HT-29 (cell line): ENCODE measurements at regions not wholly inside any gene's neighbourhood (a gene's known extent, or its start where the extent isn't known, plus 50 kb on each side); places are given as distances from the start of the nearest gene placed in this dataset.

ENCODE experiments used
- DNase-seq: peaks from one replicate; pipeline ENCODE4 v3.0.0-alpha.2; 2015; ENCODE audit warnings: low spot score

DNA sequence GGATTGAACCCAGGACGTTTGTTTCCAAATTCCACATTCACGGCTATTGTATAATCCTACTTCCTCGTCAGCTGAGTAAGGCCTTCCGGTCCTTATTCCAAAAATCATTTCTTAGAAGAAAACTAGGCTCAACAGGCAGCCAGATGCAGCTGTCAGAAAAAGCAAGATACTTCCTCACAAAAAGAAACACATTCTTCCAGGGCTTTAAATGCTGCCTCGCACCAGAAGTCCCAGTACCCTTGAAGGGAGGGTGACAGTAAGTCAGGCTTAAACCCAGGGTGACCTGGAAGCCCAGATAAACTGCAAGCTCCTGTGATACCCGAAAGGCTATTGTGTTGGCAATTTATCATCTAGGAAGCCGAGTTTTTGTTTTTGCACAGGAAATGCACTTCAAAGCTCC lies 414.0 kb downstream of the NFIB start:
- DNase-seq = no peak

DNA sequence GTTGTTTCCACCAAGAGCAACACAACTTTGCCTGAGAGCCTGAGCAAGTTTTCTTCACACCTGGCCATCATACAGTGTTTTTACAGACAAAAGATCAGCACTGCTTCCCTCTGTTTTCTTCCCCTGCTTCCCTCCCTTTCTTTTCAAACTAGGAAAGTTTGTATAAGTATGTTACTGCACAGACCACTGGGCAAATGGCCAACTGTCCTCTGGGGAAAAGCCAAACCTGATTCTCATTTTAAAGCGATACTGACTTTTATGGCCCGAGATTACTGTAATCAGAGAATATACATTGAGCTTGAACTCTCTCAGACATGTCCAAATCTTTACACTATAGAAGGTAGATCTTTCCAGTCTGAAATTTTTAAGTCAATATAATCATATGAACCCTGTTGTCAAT lies 415.0 kb downstream of the NFIB start:
- DNase-seq = no peak

DNA sequence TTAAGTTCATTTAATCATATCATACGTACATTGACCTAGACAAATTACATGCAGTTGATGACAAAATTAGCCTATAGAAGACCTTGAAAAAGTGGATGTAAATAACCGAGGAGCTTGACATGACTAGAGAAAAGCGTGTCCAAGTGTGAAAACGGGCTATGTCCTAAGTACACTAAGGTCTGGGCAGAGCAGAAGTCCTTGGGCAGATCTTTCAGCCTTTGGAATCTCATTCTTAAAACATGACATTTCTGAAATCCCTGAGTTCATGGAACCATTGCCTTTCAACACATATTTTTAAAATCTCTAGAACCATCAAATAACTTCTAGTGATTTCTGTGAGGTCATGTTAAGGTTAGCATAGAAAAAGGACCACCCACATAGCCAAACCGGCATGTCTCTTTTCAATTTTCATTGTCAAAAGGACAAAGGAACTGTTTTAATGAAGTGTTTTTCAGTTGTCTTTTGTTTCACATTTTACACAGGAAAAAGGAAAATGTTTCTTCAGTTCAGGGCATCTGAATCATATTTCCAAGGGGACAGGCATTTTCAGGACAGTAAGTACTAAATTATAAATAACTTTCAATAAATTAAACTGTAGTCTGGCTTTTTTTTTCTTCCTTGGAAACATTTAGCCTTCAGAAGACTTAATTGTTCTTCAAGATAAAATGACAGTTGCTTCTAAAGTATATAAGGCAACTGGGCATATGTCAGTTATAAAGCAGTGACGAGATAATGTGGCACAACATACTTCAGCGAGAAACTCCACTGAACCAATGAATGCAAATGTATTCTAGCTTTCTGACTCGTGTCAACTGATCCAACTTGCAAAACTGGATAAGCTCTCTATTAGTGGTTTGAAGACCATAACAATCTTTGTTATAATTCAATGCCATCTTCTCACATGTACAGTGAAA lies 416.8 kb downstream of the NFIB start:
- DNase-seq = no peak

DNA sequence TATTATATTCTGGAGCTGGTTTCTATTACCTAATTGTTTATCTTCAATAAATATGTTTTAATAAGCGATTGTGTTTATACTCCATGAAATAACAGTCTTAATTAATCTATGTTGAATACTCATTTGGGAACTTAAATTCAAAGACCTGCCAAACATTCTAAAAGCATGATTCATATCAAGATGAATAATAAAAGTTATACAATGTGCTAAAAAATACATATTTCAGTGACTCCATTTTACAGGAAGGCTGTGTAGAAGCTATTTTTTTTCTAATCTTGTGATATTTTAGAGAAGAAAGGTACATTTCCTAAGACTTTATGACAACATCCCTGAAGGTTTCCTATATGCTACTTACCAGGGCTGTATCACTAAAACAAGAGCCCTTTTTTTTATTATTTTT lies 417.9 kb downstream of the NFIB start:
- DNase-seq = no peak

DNA sequence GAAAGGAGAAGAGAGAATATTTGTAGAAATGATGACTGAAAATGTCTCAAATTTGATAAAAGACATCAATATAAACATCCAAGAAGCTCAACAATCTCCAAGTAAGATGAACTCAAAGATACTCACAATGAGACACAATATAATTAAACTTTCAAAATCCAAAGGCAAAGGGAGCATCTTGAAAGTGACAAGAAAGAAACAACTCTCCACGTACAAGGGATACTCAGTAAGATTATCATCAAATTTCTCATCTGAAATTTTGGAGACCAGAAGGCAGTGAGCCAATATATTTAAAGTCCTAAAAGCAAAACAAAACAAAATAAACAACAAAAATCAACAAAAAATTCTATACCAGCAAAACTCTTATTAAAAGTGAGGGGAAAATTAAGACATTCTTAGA lies 428.7 kb downstream of the NFIB start:
- DNase-seq = no peak

DNA sequence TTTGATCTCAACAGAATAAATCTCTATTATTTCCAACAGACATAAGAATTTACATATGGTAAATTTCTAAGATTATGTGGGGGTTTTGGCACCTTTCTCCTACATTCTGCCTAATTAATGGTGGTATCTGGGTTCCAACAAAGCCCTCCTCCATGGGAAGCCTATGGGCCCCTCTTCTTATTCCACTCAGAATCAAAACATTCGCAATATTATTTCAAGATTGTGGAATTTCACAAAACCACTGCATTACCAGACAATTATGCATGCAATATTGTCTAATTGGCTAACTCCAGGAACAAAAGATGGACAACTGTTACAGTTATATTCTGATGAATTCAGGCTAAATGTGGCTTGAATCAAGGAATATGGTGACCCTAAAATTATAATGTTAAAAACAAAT lies 434.0 kb downstream of the NFIB start:
- DNase-seq = no peak

DNA sequence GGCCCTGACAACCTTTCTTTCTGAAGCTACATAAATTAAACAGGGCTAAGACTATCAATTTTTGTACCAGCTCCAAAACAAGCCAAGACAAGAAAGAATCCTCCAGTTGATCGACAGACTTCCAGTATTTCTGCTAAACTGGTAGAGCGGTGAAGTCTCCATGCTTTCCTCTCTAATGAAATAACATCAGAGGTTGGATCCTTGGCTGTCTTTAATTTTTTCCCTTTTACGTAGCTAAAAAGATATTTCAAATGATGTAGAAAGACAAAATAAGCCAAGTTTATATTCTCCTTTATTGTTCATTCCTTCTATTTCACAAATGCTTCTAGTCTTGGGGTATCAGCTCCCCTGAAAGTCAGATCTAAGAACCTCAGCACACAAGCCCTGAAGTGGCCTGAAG lies 434.9 kb downstream of the NFIB start:
- DNase-seq = no peak

DNA sequence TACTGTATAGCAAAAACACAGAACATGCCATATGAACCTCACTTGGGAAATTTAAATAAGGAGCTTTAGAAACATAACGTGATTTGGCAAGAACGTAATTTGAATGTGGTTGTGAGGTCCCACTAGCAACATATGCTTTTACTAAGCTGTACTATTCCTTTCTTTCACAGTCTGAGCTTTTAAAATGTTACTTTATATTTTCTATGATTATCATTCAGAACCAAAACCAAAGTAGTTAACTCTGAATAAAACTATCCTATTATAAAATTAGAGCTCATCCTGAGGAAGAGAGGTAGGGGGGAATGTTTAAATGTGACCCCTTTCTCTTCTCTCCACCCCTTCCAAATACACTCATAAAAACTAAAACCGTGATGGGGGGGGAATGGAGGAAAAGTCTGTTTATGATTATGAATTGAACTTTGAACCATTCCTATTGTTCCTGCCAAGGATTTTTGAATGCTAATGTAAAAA lies 435.7 kb downstream of the NFIB start:
- DNase-seq = no peak

DNA sequence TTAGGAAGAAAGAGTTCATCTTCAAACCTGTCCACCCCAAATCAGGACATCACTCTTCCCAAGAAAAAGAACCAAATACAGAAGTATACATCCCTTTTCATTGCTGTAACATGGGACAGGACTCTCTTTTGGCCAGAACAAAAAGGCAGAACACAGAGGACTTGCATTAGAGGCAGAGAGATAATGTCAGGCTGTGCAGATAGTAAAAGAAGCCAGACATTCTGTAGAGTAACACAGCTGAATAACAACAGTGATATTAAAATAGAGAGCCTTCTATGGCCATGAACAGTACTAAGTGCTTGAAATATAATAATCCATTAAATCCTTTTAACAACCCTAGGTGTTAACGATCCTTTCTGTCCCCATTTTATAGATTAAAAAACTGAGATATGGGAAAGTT lies 437.2 kb downstream of the NFIB start:
- no peak for DNase-seq

DNA sequence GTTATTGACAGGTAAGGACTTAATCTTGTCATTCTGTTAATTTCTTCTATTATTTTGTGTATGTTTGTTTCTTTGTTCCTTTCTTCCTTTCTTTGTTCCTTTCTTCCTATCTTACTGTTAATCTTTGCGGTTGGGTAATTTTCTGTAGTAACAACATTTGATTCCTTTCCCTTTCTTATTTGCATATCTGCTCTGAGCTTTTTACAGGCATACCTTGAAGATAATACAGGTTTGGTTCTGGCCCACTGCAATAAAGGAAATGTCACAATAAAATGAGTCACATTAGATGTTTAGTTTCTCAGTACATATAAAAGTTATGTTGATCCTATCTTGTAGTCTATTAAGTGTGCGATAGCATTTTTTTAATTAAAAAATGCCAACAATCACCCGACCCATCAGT lies 440.7 kb downstream of the NFIB start:
- no peak for DNase-seq

DNA sequence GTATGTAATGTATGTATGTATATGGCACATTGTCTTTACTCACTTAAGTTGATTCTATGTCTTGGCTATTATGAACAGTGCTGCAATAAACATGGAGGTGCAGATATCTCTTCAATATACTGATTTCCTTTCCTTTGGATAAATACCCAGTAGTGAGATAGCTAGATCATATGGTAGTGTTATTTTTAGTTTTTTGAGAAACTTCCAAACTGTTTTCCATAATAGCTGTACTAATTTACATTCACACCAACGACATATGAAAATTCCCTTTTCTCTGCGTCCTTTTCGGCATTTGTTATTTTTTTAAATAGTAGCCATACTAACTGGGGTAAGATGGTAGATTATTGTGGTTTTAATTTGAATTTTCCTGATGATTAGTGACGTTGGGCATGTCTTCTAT lies 445.6 kb downstream of the NFIB start:
- DNase-seq = no peak

DNA sequence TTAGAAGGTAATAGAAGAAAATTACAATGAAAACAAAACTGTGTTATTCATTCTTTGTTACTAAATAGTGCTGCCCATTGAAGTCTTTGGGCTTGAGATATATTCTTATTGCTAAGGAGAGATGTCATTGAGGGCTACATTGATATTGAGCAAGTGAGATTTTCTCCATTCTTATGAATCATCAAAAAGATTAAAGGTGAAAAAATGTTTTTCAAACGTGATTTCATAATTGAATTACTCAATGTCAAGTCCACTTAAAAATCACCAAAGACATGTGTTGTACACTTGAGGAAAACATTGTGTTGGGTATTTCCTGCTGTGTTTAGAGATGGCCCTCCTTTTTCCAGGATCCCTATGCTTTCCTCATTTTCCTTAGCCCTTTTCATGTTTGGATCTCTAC lies 448.1 kb downstream of the NFIB start:
- no peak for DNase-seq

DNA sequence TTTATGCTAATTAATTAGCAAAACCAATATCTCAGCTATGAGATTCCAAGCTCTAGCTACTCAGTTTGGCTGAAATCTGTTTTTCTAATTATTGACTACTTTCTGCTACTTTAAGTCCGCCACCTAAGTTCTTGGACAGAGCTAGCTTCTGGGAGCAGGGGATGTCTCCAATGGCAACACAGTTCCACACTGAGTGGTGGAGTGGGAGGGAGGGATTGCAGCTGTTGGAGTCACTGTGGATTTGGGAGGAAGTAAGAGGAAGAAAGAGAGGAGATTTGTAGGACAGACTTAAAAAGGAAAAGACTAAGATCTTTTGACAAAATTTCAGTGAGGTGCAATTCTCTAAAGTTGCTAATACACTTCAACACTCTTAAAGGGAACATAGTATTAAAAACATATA lies 450.8 kb downstream of the NFIB start:
- no peak for DNase-seq

DNA sequence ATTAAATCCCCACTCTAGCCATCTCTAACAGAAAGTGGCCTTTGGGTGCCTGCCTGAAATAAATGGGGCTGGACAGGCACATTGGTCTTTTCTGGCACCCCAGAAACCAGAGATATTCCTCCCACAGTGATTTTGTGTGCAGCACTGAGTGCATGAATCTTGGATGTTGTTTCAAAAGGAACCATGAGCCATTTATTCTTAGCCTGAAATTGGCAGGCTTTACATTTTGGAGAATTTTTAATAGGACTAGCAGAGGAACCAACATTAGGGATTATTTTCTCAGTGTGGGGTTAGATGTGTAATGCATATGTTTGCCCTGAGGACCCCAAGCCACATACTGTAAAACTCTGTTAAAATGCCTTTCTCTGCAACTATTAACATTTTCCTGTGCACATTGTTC lies 451.3 kb downstream of the NFIB start:
- DNase-seq = no peak

DNA sequence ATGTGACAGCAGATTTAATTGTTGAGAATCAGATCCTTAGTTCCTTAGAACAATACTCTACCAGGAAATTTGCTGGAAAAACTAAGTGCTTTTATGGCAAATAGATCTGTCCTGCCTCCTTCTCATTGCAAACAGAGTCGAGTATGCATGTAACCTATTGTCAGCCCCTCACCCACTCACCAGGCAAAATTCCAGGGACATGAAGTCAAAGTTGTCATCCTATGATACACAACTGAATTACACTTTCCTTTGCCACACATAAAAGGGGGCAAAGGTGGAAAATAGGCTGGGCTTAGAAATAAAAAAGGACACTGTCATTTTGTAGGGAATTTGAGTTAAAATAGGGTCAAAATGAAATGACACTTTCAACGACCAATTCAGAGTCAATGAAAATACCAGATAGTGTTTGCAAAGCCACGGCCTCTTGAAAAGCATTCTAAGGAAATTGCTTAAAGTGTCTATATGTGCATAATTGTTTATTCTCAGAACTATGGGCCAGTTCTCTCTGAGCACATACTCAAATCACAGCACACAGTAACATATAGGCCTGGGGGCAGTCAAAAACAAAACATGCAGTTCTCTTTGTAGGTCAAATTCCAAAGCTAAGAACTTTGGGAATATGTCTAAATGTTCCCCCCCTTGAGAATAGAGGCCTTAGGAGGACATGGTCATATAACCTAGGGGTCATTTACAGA lies 452.8 kb downstream of the NFIB start:
- DNase-seq = no peak

DNA sequence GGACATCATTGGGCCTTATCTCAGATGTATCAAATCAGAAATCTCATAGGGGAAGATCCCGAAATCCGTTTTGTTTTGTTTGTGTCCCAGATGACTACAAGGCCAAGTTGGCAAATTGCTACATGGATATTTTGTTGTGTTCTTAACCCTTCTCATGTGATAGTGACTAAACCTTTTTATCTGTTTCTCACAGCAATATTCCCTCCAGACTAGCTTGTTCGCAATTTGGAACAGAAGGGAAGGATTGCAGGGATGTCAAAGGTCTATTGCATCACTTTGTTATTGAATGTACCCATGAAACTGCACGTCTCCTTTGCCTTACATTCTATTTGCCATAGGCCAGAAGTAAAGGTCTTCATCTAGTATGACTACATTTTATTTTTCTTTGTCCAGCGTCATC lies 453.9 kb downstream of the NFIB start:
- DNase-seq = no peak

DNA sequence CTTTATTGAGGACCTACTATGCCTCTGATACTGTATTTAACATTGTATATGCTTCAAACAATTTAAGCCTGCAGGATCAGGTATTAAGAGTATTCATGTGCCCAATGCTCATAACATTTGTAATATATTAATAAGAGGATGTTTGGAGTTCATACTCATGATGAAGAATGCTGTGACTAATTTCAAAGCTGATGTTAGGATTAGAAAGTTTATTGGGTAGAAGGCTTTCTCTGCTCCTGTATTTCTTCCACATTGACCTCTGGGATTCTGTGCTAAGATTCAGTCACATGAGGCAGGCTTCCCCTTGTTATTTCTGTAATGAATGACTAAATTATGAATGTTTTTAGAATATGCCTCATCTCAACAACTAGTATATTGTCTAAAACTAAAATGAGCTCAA lies 456.4 kb downstream of the NFIB start:
- DNase-seq = no peak

DNA sequence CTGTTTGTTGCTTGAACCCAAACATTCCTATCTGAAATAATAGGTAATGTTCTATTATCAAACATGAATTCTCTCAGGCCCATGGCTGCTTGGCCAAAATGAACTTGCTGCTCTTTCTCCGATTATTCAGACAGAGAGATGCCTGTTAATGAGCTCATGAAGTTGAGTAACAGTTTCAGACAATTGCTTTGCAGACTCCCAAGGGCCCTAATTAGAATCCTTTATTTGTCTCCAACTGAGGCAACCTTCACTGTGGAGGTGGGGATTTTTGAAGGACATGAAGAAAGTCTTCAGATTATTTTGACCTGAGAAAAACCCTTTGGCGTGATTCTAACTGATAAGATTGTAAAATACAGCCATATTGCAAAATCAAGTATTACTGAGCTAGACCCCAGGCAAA lies 466.7 kb downstream of the NFIB start:
- DNase-seq = no peak

DNA sequence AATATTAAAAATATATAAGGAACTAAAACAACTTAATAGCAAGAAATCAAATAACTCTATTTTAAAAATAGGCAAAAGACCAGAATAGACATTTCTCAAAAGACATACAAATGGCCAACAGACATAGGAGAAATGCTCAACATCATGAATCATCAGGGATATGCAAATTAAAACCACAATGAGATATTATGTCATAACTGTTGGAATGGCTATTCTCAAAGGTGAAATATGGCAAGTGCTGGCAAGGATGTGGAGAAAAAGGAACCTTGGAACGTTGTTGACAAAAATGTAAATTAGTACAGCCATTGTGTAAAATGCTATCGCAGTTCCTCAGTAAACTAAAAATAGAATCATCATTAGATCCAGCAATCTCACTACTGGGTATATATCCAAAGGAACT lies 468.5 kb downstream of the NFIB start:
- DNase-seq = no peak

DNA sequence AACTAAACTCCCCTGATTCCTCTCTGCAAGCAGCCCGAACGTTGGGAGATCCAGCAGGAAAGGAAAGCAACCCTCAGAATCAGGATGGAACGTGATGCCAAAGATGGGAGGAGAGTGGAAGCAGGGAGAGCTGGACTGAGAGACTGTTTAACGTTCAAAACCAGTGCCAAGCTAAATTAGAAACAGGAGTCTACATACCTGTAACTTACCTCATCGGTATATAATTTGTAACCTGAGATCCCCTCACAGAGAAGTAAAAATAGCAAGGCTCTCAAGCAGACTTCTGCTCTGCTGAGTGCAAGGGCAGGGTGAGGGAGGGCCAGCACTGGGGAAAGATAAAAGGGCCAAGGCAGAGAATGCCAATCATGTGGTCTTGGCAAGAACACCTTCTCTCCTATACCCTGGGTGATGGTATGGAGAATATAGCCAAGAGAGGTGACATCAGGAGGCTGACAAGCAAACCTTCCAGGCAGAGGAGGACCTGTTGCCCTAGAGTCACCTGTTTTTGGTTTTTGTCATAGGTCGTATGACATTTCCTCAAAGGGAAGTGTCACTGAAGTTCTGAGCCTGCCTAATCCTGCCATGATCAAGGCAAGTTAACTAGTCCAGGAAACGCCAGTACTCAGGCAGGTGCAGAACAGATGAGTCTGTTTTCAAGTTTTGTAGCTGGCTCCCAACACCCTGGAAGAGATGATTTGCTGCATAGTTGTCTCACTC lies 472.0 kb downstream of the NFIB start:
- no peak for DNase-seq

DNA sequence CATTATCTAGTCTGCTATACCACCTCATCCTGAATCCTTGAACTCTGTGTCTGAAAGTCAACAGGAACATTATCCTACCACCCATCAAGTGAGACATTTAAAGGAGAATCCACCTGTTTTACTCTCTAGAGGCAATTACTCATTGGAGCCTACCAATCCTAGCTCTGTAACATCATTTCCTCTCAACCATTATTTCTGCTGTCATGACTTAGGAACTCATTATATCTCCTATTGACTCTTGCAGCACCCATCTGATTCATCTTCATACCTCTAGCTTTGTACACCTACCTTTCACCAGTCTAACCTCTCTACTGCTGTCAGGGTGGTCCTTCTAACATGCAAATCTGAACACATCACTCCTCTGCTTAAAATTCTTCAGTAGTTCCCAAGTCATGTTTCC lies 481.5 kb downstream of the NFIB start:
- DNase-seq = no peak

DNA sequence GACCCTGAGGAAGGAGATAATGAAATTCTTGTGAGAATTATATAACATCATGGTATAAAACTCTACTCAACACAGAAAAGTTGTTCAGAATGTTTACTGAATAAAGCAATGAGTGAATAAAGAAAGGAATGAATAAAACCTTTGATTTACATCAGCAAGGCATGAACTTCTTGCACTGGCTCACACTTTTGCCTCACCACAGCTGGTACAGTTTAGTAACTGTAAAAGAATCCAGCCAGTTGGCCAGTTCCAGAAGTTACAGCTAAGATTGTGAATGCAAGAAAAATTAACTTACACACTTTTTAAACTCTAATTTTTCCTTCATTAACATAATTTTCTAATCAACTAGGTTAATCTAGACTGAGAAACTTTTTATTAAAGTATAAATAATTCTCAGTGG lies 490.9 kb downstream of the NFIB start:
- no peak for DNase-seq
